Suprapubic skin (tissue), 3 donors: ENCODE measurements at regions not wholly inside any gene's neighbourhood (a gene's known extent, or its start where the extent isn't known, plus 50 kb on each side); places are given as distances from the start of the nearest gene placed in this dataset.

Experiments
- CTCF ChIP-seq, 2 donors: fragments of 200-600 bp in 1 of 2; fragments of 450-650 bp in 1 of 2; sonication (generic) in 1 of 2; IDR thresholded peaks; one replicate each; pipeline ENCODE4 v1.5.1; 2016 to 2019; ENCODE audit warnings: antibody characterized with exemption in 2 of 2, mild to moderate bottlenecking in 1 of 2, moderate library complexity in 1 of 2
- POLR2AphosphoS5 ChIP-seq, 3 donors: sonication (generic); formaldehyde crosslinking; IDR thresholded peaks; one replicate each; pipeline ENCODE4 v1.6.1; 2017; ENCODE audit warnings: antibody characterized with exemption in 3 of 3

GRCh38 chr9:79924836-79925235 lies 353.1 kb downstream of the TLE4 start:
- TF ChIP-seq CTCF (IDR thresholded peaks at IDR 0.05) (no peak), POLR2AphosphoS5 (IDR thresholded peaks at IDR 0.05) (no peak)
